Stomach (tissue), 4 donors: ENCODE measurements at regions not wholly inside any gene's neighbourhood (a gene's known extent, or its start where the extent isn't known, plus 50 kb on each side); places are given as distances from the start of the nearest gene placed in this dataset.

Source experiments
- CTCF ChIP-seq, 7 experiments: fragments of 450-650 bp in 4 of 7; fragments of 200-600 bp in 3 of 7; sonication (generic) in 3 of 7; IDR thresholded peaks; one replicate each; pipeline ENCODE4 v1.5.1; 2016 to 2019; ENCODE audit warnings: antibody characterized with exemption in 7 of 7, control low read depth in 2 of 7, mild to moderate bottlenecking in 1 of 7
- POLR2A ChIP-seq, 4 donors: fragments of 450-650 bp; IDR thresholded peaks; one replicate each; pipeline ENCODE4 v1.6.1; 2016; ENCODE audit warnings: antibody characterized with exemption in 4 of 4, control low read depth in 2 of 4, mild to moderate bottlenecking in 1 of 4, moderate library complexity in 1 of 4

- TF ChIP-seq CTCF (IDR thresholded peaks at IDR 0.05) (no peak), POLR2A (IDR thresholded peaks at IDR 0.05) (no peak)
These were observed 59.1 kb upstream of the RBM15 start for GRCh38 chr1:110280126-110280525.
